Peyer's patch (tissue), 4 donors: ENCODE measurements at regions not wholly inside any gene's neighbourhood (a gene's known extent, or its start where the extent isn't known, plus 50 kb on each side); places are given as distances from the start of the nearest gene placed in this dataset.

ENCODE experiments used
- POLR2A ChIP-seq, 2 donors: fragments of 450-650 bp; IDR thresholded peaks; one replicate each; pipeline ENCODE4 v1.5.1; 2017; ENCODE audit warnings: antibody characterized with exemption in 2 of 2, mild to moderate bottlenecking in 2 of 2, moderate library complexity in 2 of 2
- TF ChIP-seq, protein P1 (sequence below), 6 experiments: fragments of 450-650 bp in 4 of 6; fragments of 200-600 bp in 2 of 6; sonication (generic) in 1 of 6; IDR thresholded peaks; one replicate each; pipeline ENCODE4 v1.5.1; 2017 to 2019; ENCODE audit warnings: antibody characterized with exemption in 6 of 6, mild to moderate bottlenecking in 3 of 6, moderate library complexity in 1 of 6

GRCh38 chr6:81130061-81130460, 622.4 kb downstream of the TENT5A start:
- TF ChIP-seq, protein P1, sequence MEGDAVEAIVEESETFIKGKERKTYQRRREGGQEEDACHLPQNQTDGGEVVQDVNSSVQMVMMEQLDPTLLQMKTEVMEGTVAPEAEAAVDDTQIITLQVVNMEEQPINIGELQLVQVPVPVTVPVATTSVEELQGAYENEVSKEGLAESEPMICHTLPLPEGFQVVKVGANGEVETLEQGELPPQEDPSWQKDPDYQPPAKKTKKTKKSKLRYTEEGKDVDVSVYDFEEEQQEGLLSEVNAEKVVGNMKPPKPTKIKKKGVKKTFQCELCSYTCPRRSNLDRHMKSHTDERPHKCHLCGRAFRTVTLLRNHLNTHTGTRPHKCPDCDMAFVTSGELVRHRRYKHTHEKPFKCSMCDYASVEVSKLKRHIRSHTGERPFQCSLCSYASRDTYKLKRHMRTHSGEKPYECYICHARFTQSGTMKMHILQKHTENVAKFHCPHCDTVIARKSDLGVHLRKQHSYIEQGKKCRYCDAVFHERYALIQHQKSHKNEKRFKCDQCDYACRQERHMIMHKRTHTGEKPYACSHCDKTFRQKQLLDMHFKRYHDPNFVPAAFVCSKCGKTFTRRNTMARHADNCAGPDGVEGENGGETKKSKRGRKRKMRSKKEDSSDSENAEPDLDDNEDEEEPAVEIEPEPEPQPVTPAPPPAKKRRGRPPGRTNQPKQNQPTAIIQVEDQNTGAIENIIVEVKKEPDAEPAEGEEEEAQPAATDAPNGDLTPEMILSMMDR (IDR thresholded peaks at IDR 0.05): no peak
- no peak for TF ChIP-seq POLR2A (IDR thresholded peaks at IDR 0.05)
